CD14-positive monocyte (primary cell): ENCODE measurements at regions not wholly inside any gene's neighbourhood (a gene's known extent, or its start where the extent isn't known, plus 50 kb on each side); places are given as distances from the start of the nearest gene placed in this dataset.
"Not testable (repeated sequence)": the region's sequence is repeated elsewhere in the genome, so short reads cannot be mapped to it uniquely, and the experiment has no call there.

Experiments
- DNase-seq, 3 donors: peaks; one replicate each; pipeline ENCODE4 v3.0.0-alpha.2; 2011 to 2022
- H2AFZ ChIP-seq: 2 replicates; pipeline ENCODE4 v1.6.0; 2012; ENCODE audit warnings: mild to moderate bottlenecking, low read depth, low read length, inconsistent platforms; ENCODE audit not compliant: insufficient read depth, poor library complexity, severe bottlenecking
- H3K27ac ChIP-seq, 2 donors: 1 replicate in 1 of 2; 2 replicates in 1 of 2; pipeline ENCODE4 v1.5.1; 2012 to 2013; ENCODE audit warnings: low read length in 2 of 2, control low read depth in 1 of 2, inconsistent platforms in 1 of 2, low read depth in 1 of 2, mild to moderate bottlenecking in 1 of 2
- H3K27me3 ChIP-seq, 2 donors: one replicate each; pipeline versions ENCODE4 v1.6.0 to v1.6.1; 2011 to 2013; ENCODE audit warnings: low read length in 2 of 2; ENCODE audit not compliant: control insufficient read depth in 2 of 2, insufficient read depth in 2 of 2
- H3K36me3 ChIP-seq, 2 donors: replicated peaks in 1 of 2; 1 replicate in 1 of 2; 2 replicates in 1 of 2; pipeline versions ENCODE4 v1.5.1 to v1.6.1; 2012 to 2013; ENCODE audit warnings: low read length in 2 of 2, control low read depth in 1 of 2, inconsistent platforms in 1 of 2, mild to moderate bottlenecking in 1 of 2; ENCODE audit not compliant: insufficient read depth in 2 of 2, control insufficient read depth in 1 of 2
- H3K4me1 ChIP-seq, 2 donors: 1 replicate in 1 of 2; 2 replicates in 1 of 2; pipeline versions ENCODE4 v1.5.1 to v1.6.1; 2012 to 2013; ENCODE audit warnings: low read length in 2 of 2, control low read depth in 1 of 2, inconsistent platforms in 1 of 2, mild to moderate bottlenecking in 1 of 2, moderate library complexity in 1 of 2; ENCODE audit not compliant: insufficient read depth in 2 of 2, control insufficient read depth in 1 of 2
- H3K4me2 ChIP-seq: replicated peaks from 2 replicates; pipeline ENCODE3; 2012; ENCODE audit warnings: low read length, moderate library complexity, mild to moderate bottlenecking; ENCODE audit not compliant: poor library complexity, severe bottlenecking; ENCODE audit errors: extremely low read depth
- H3K4me3 ChIP-seq, 3 experiments: fragments of 200-600 bp in 1 of 3; sonication (generic) in 1 of 3; replicated peaks in 1 of 3; 1 replicate in 2 of 3; 2 replicates in 1 of 3; pipeline ENCODE4 v1.5.1; 2011 to 2013; ENCODE audit warnings: low read length in 3 of 3, mild to moderate bottlenecking in 3 of 3, control low read depth in 2 of 3, low read depth in 2 of 3, inconsistent platforms in 1 of 3, moderate library complexity in 1 of 3
- H3K79me2 ChIP-seq: 2 replicates; pipeline ENCODE4 v1.6.0; 2012; ENCODE audit warnings: mild to moderate bottlenecking, control low read depth, inconsistent platforms, low read length, moderate library complexity; ENCODE audit not compliant: insufficient read depth
- H3K9ac ChIP-seq: 2 replicates; pipeline ENCODE4 v1.6.0; 2017; ENCODE audit warnings: low read length, mild to moderate bottlenecking; ENCODE audit not compliant: insufficient read depth, poor library complexity, severe bottlenecking
- H3K9me3 ChIP-seq, 2 donors: replicated peaks in 1 of 2; 1 replicate in 1 of 2; 2 replicates in 1 of 2; pipeline versions ENCODE4 v1.5.1 to v1.6.1; 2012 to 2013; ENCODE audit warnings: low read length in 2 of 2, control low read depth in 1 of 2; ENCODE audit not compliant: control insufficient read depth in 1 of 2, insufficient read depth in 1 of 2
- H4K20me1 ChIP-seq: 2 replicates; pipeline ENCODE4 v1.6.0; 2012; ENCODE audit warnings: mild to moderate bottlenecking, low read length, control low read depth, moderate library complexity; ENCODE audit not compliant: insufficient read depth
- H3K27ac Mint-ChIP-seq, 7 donors: one replicate each; pipeline ENCODE4 v1.8.0; 2020; ENCODE audit warnings: mild to moderate bottlenecking in 7 of 7, mixed read lengths in 7 of 7, moderate library complexity in 6 of 7, inconsistent platforms in 2 of 7
- H3K27me3 Mint-ChIP-seq, 3 donors: one replicate each; pipeline ENCODE4 v1.8.0; 2021 to 2022; ENCODE audit warnings: low read depth in 3 of 3, mild to moderate bottlenecking in 3 of 3, mixed read lengths in 3 of 3, moderate library complexity in 3 of 3, inconsistent platforms in 1 of 3
- H3K36me3 Mint-ChIP-seq, 2 donors: one replicate each; pipeline ENCODE4 v1.8.0; 2020; ENCODE audit warnings: mixed read lengths in 2 of 2, inconsistent platforms in 1 of 2, mild to moderate bottlenecking in 1 of 2
- H3K4me1 Mint-ChIP-seq: one replicate; pipeline ENCODE4 v1.8.0; 2020; ENCODE audit warnings: mild to moderate bottlenecking, mixed read lengths
- H3K4me3 Mint-ChIP-seq, 2 donors: one replicate each; pipeline ENCODE4 v1.8.0; 2020; ENCODE audit warnings: mild to moderate bottlenecking in 2 of 2, mixed read lengths in 2 of 2, moderate library complexity in 1 of 2
- H3K9me3 Mint-ChIP-seq, 7 donors: one replicate each; pipeline ENCODE4 v1.8.0; 2020 to 2022; ENCODE audit warnings: mixed read lengths in 7 of 7, mild to moderate bottlenecking in 6 of 7, moderate library complexity in 6 of 7, inconsistent platforms in 2 of 7
- CTCF ChIP-seq: fragments of 200-600 bp; IDR thresholded peaks from one replicate; pipeline ENCODE4 v1.8.0; 2022; ENCODE audit warnings: antibody characterized with exemption, mild to moderate bottlenecking
- WGBS: methylation state at CpG from one replicate; pipeline ENCODE4 v1.1.5; 2013; ENCODE audit warnings: missing lambda C conversion rate; ENCODE audit not compliant: insufficient coverage; 5-methylcytosine and 5-hydroxymethylcytosine counted together
- intact Hi-C, 2 donors: fragments of 100-400 bp; cut with micrococcal nuclease; formaldehyde crosslinking; loops; one replicate each; pipeline versions ENCODE4 v1.15.0 to v1.15.1; 2023

- 84% methylated on average over 2 of the region's 4 CpGs for WGBS
- Histone ChIP-seq H4K20me1 (no peaks in the 10 kb centered on the region), H3K4me1 (peaks cover 19% of the 10 kb centered on the region in 2 donors), H3K36me3 (no peaks in the 10 kb centered on the region), H3K27me3 (no peaks in the 10 kb centered on the region), H3K27ac (peak overlapping the region in 1 of 2 donors; percentile 68), H3K9me3 (no peaks in the 10 kb centered on the region), H2AFZ (peak overlapping the region; percentile 43), H3K9ac (peak overlapping the region; percentile 35), H3K4me3 (peak overlapping the region in 1 of 3 experiments; percentile 27), H3K79me2 (no peaks in the 10 kb centered on the region), H3K4me2 (peak overlapping the region; percentile 40)
- no peak for DNase-seq
- peaks cover 0 to 3% (median 0%) of the 10 kb centered on the region in 7 donors for H3K9me3 Mint-ChIP-seq
- peaks cover 18% of the 10 kb centered on the region for H3K4me1 Mint-ChIP-seq
- H3K4me3 Mint-ChIP-seq, result peak overlapping the region in 1 of 2 donors; percentile 47
- TF ChIP-seq CTCF, result no peak
- peaks cover 0 to 5% (median 2%) of the 10 kb centered on the region in 3 donors for H3K27me3 Mint-ChIP-seq
- H3K27ac Mint-ChIP-seq, result peak overlapping the region; percentile 44 to 89 (median 79)
- no peaks in the 10 kb centered on the region for H3K36me3 Mint-ChIP-seq
- intact Hi-C loops, result no loop called here
These were observed 68.8 kb upstream of the CD28 start for GRCh38 chr2:203637471-203638167.

GRCh38 chr2:203641865-203642264, 64.6 kb upstream of the CD28 start:
- H3K27me3 Mint-ChIP-seq, H4K20me1 ChIP-seq, H3K9ac ChIP-seq, H3K4me3 ChIP-seq, H3K27ac Mint-ChIP-seq, H3K36me3 Mint-ChIP-seq, H3K79me2 ChIP-seq, H3K27me3 ChIP-seq, H2AFZ ChIP-seq, H3K4me2 ChIP-seq, H3K36me3 ChIP-seq, H3K9me3 Mint-ChIP-seq, intact Hi-C loops, H3K4me3 Mint-ChIP-seq, H3K27ac ChIP-seq, H3K9me3 ChIP-seq, DNase-seq: not testable (repeated sequence)
- H3K4me1 ChIP-seq, result peaks cover 15% of the 10 kb centered on the region in 2 donors
- 99% methylated on average over 19 of the region's 23 CpGs for WGBS
- H3K4me1 Mint-ChIP-seq, result peaks cover 18% of the 10 kb centered on the region

GRCh38 chr2:203642841-203643240, 63.6 kb upstream of the CD28 start:
- H2AFZ ChIP-seq, H3K27me3 ChIP-seq, H3K4me1 ChIP-seq, H3K79me2 ChIP-seq, H3K4me2 ChIP-seq, H3K36me3 ChIP-seq, H3K9me3 Mint-ChIP-seq, DNase-seq, H3K27ac Mint-ChIP-seq, H3K27me3 Mint-ChIP-seq, H3K36me3 Mint-ChIP-seq, H3K9ac ChIP-seq, H3K4me3 Mint-ChIP-seq, H3K4me3 ChIP-seq, H4K20me1 ChIP-seq, intact Hi-C loops, H3K27ac ChIP-seq, H3K4me1 Mint-ChIP-seq, H3K9me3 ChIP-seq: not testable (repeated sequence)
- WGBS, result 99% methylated on average over 24 of the region's 35 CpGs
